SIG-M5 treated with dmso at 0.1 percent for 504 hours (cell line): ENCODE measurements at regions not wholly inside any gene's neighbourhood (a gene's known extent, or its start where the extent isn't known, plus 50 kb on each side); places are given as distances from the start of the nearest gene placed in this dataset.

Experiments
- DNase-seq: peaks from one replicate; lab custom pipeline; 2025; ENCODE audit not compliant: unreplicated experiment; lab: John Stamatoyannopoulos, UW

DNA sequence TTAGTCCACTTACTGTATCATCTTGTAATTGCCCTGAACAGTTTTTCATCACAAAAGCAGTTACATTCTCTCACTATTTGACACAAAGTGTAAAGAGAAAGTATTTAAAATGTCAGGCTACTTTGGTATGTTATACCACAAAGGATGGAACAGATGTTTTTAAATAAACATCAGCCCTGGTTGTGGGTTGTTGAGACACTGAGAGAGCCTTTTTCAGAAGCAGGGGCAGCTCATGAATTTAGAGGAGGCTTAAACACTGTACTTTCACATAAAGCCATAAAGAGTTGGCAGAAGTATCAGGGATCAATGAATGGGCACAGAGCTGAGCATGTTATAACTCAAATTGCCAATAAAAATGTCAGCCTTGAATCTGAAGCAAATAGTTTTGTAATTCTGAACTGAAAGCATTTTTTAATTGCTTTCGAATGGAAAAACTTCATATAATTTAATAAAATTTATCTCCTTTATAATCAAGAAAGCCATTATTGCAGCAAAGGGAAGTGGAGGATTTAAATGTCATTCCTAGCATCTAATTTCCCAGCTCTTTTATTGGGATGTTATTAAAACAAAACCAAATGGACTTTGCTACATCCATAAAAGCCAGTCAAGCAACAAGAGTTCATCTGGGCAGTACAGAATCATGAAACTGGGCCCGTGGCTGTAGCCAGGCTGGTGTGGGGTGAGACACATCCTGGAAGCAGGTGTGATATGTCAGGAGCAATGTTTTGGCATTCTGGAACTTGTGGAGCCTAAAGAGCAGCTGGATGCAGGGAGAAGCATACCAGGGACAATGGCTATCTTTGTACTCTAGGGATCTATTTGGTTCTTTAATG lies 95.1 kb upstream of the NT5C1B start:
- no peak for DNase-seq

DNA sequence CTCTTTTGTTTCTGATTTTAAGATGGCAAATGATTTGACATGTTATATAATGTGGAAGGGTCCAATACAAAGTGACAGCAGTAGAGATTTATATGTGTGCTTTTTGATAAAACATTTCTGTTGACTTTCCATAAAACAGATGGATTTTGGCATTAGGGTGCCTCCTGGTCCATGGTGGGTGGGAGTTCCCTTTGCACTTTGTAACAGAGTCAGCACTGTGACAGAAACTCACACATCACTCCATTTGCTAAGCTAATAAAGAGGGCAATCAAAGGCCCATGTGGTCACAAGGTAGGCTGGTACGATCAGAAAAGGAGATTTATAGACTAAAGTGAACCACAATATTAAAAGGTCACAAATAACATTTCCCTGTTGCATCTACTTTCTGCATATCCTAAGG lies 93.3 kb upstream of the NT5C1B start:
- no peak for DNase-seq

DNA sequence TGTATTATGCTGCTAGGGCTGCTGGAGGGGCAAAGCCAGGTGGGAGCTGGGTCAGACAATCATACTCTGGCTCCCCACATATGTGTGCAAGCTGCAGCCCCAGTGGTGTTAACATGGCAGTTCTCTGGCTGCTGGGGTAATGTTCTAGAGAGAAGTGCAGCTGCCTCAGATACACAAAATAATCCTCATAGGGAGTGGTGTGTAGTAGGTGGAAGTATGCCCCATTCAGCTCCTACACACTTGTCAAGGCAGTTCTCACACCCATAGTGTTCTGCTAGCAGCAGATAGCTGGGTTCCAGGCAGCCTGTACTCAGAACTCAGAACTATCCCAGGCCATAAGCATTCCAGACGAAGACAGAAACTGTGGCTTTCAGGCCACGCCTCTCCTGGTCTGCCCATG lies 87.9 kb upstream of the NT5C1B start:
- DNase-seq: no peak

DNA sequence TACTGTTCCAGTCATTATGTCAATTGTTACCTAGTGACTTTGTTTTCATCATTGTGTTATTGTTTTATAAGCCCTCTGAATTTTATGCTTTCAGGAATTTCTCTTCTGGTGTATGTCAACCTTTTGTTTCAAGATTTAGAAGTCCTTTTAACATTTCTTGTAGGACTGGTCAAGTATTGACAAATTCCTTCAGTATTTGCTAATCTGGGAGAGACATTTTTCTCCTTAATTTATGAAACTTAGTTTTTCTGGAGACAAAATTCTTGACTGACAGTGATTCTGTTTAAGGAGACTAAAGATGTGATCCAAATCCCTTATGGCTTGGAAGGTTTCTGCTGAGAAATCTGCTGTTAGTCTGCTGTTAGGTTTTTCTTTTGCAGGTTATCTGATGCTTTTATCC lies 84.9 kb upstream of the NT5C1B start:
- DNase-seq: no peak

DNA sequence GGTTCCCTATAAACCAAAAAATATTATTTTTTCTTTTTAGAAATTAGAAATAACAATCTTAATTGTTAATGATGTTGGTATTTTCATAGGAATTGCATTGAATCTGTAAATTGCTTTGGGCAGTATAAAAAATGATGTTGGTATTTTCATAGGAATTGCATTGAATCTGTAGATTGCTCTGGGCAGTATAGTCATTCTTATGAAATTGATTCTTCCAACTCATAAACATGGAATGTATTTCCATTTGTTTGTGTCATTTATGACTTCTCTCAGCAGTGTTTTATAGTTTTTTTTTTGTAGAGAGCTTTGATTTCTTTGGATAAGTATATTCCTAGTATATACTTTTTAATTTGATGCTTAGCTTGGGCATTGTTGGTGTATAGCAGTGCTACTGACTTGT lies 82.0 kb upstream of the NT5C1B start:
- no peak for DNase-seq

DNA sequence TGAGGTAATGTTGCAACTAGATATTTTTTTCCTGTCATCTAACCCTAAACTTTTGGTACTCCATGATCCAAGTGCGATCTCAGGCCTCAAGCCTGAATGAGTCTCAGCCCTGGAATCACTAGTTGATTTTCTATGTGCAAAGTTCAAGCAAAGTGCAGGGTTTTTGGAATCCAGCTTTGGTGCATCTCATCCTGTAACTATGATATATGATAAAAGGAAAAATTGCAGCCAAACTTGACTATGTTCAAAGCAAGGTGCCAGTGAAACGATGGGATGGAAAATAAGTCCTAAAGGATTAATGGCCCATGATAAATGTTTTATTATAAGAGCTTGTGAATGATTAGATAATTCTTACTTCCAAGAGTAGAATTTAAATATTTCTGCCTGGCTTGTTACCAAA lies 78.9 kb upstream of the NT5C1B start:
- no peak for DNase-seq

DNA sequence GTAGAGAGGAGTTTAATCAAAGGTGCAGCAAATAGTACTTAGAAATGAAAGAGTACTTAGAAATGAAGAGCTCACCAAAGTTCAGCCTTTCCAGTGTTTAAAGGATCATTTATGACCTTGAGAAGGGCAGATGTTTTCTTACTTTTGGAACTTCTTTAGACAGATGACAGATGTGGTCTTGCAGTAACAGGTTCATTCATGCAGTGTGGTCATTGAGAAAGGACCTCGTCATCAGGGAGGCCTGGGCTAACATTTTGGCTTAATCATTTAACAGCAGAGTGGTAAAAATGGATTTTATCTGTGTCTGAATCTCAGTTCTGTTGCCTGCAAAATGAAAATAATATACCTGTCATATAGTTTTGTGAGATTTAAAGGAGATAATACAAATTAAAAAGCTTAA lies 75.1 kb upstream of the NT5C1B start:
- DNase-seq: no peak

DNA sequence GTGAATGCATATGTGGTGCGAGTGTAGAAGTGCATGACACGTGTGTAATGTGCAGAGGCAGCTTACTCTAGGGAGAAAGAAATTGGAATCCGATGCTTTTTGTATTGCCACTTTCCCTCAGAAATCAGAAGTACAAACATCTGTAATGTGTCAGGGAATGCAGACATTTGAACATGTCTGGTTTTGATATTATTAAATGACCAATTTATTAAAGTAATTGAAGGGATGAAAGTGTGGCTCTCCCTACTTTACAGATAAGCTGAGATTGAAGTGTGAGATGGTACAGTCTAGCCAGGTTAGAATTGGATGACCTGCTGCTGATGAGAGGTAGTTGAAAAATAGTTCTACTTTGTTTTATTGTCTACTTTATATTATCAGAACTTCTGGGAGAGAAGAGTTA lies 74.5 kb upstream of the NT5C1B start:
- DNase-seq: no peak

DNA sequence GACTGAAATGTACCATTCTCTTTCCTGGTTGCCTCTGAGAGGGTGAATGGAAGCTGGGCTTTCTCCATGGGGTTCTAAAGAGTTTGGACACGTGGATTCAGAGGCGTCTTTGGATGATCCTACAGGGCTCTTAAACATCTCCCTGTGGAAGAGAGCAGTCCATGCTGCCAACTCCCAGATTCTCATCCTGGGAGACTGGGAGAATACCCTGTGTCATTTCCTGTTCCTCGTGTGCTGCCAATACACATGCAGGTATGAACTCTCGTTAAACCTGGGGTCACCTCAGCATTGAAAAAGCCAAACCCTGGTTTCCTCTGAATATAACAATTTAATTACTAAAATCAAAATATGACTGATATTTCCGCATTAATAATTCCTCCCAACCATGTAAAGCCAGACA lies 73.3 kb upstream of the NT5C1B start:
- DNase-seq: no peak

DNA sequence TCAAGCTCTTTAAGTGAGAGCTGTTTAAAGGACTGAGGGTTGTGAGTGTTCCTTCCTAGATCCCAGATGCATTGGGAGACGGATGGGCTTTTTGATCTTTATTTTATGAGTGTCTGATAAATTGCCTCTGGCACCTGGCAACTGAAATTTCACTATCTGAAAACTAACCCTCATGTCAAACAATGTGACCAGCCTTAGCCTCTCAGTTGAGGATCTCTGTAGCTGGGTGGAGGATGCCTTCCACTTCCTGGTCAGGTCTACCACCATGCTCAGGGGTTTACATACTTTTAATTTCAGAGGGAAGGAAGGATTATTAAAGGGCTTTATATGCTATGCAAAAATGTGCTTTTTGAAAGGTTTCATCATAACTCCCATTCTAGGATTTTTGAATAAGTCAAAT lies 70.5 kb upstream of the NT5C1B start:
- DNase-seq: no peak

DNA sequence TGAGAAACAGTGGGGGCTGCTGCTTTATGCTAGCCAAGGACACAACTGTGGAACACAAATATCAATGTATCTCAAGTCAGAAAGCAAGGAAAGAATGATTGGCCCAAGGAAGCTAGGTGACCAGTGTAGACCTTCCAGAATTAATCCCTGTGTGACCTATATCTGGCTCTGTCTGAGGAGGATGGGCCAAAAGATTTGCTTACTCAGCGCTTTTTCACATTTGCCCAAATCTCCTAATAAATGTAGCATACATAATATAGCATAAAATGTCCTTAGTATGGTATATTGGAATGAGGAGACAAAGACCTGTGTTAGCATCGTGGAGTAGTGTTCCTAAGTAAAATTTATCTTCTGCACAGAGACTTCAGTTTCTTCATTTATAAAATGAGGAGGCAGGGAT lies 66.7 kb upstream of the NT5C1B start:
- no peak for DNase-seq

DNA sequence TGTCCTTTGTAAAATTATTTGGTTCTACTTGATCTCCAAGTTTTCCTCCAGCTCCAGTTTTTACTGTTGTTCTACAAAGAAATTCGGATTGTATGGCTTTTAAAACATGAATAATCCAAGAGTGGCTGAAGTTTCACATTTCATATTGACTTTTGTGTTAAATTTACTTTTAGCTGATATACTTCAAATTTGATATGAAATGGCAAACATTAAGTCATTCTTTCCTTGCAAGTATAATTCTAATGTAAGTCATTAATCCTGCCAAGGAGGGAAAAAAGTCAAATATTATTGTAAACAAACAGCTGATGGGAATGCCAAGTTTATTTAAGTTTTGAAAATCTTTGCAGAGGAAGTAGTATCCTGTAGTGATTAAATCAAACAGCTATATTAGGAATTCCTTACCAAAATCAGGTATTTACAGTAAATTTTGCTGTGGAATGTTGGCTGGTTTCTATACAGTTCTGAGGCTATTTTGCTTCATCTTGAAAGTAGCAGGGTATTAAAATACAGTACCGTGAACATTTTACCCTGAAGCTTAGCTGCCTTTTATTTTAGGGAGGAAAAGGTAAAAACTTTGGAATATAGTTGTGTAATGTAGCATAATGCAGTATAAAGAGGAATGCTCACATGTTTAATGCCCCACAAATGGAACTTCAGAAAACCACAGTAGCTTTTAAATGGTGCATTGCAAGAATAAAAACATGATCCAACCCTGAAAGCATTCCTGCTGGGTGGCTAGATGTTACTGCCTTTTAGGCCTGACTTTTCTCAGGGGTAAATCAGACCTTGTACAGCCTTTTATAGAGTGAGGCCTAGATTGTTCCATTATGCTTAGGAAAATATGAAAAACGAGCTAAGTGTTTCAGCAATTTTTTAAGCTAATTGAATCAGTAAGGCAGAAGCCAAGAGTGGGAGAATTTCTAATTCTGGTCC lies 62.7 kb upstream of the NT5C1B start:
- no peak for DNase-seq

DNA sequence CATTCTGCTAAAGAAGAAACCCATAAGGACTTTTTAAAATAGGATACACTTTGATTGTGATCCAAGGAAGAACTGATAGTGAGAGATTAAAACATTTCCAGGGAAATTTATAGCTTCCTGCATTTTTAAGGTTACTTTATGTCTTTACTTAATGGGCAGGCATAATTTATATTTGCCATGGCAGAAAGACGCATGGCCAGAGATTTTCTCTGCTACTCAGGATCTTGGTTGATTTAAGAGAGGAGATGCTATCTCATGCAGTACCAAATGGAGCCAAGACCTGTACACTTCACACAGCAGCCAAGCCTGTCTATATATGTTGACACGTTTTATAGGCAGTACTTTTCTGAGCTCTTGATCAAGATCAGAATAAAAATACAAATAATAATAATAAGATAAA lies 60.9 kb upstream of the NT5C1B start:
- no peak for DNase-seq

DNA sequence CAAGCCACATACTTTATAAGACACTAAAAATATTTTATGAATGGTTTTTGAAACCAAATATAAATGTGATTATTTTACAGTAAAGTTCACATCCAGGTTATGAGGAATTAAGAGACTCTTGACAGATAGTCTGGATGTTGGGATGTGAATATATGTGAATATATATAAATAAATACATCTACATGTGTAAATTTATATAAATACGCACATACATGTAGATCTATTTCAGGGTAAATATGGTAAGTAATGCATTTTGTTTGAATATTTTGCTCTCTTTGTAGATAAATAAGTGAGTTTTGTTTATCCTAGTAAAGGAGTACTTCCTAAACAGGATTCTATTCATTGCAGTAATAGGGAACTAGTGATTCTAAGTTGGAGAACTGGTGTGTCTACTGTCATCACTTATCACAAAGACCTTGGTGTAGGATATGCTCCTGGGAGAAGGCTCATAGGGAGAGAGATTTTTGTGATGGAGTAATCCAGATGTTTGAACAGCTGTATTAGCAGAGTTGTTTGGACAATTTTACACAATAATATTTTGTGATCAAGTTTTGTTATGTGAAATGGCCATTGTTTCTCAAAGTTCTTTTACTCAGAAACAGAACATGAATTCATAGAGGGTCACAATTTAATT lies 60.2 kb upstream of the NT5C1B start:
- no peak for DNase-seq

DNA sequence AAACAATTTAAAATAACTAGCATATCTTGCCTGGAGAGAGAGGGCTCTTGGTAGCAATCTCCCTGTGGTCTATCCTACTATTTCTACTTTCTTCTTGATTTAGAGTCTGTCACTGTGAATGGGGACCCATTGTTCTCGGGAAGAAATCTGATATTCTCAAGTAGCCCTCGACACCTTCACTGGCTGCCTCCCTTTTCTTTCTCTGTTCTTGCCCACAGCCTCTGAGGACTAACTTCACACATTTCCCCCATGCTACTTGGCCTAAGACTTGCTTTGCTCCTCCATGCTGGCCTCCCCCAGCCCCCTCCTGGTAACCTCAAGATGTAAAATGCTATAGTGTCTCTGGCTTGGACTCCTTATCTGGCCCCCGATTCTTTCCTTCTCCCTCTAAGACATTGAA lies 58.8 kb upstream of the NT5C1B start:
- no peak for DNase-seq

DNA sequence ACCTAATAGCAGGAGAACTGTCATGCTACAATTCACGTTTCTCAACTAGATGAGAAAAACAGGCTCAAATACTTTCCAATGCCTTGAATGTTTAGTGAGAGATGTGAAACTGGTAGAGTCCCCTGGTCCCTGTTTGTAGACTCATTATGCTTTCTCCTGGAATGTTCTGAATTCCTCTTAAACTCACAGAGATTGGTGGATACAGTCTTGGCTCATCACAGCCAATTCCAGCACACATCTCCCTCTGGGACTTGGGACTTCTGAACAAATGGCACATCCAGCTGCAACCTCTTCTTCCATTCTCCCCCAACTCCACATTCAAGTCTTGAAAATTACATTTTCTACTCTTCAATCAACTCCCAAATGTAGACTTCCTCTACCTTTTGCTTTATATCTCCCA lies 58.4 kb upstream of the NT5C1B start:
- DNase-seq: no peak

DNA sequence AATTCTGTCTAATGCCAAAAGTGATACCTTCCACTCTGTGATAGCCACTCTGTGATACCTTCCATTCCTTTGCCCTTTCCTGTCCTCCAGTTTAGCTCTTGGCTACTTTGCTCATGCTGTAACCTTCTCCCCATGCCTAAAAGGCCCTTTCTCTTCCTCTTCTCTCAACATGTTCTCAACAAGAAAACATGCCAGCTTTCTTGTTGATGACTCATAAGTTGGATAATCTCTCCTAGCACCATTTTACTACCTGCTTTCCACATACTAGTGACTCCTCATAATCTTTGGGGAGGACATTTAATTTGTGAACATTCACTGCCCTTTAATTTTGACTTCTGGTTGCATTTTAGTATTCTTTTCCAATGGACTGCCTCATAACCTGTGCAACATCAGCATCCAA lies 55.9 kb upstream of the NT5C1B start:
- DNase-seq: no peak

DNA sequence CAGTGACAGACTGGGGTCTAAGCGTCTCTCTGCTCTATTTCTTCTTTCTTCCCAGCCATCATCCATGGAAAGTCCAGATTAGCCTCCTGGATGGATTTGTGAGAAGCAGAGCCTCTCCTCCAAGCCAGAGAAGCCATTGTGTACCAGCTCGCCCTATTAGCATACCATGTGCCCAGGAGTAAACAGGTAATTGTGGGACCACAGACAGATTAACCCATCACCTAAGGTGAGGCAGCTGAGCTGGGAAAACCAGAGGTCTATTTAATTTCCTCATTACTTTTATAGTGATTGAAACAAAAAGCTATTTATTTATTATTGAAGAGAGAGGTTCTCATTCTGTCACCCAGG lies 54.7 kb upstream of the NT5C1B start:
- no peak for DNase-seq

DNA sequence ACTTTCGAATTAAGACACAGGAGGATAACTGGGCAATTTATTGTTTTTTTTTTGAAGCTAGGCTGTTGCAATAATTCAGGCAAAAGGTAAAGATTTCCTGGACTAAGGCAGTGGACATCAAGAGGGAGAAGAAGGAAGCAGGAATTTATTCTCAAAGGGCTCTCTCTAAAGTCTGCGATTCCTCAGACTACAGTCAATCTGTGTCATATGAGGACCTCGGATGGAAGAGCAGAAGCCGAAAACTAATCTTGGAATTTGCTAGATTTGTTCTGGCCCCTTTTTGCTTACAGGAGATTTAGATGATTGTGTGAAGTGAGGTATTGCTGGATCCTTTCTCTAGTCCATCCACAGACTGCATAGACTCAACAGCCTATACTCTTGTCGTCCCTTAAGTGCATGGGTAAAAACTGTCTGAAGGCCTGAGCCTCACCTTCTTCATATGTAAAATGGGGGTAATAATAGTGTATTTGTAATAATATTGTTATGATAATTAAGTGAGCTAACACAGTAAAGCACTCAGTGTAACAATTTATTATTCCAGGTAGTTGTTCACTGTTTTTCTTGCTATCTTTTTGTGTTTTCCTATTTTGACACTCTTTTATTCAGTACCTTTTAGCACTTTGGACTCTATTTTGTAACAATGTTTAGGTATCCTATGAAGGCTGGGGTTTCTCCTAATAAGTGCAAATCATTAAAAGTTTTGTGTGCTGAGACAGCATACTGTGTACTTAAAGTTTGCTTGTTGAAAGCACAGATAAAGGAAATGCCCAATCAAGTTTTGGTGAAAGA lies 54.2 kb upstream of the NT5C1B start:
- no peak for DNase-seq

DNA sequence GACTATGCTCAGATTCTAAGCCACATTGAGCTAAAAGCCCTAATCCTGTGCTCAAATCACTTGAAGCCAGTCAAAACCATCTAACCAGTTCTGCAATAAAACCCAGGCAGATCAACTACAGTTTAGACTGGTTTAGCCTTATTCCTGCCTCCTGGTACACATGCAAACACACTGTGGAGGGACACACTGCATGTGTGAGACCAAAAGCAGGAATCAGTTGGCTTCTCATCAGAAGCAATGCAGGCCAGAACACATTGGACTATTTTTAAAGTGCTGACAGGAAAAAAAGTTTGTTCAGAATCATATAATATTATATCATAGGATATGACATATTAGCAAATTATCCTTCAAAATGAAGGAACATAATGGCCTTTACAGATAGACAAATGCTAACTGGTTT lies 52.5 kb upstream of the NT5C1B start:
- DNase-seq: no peak

DNA sequence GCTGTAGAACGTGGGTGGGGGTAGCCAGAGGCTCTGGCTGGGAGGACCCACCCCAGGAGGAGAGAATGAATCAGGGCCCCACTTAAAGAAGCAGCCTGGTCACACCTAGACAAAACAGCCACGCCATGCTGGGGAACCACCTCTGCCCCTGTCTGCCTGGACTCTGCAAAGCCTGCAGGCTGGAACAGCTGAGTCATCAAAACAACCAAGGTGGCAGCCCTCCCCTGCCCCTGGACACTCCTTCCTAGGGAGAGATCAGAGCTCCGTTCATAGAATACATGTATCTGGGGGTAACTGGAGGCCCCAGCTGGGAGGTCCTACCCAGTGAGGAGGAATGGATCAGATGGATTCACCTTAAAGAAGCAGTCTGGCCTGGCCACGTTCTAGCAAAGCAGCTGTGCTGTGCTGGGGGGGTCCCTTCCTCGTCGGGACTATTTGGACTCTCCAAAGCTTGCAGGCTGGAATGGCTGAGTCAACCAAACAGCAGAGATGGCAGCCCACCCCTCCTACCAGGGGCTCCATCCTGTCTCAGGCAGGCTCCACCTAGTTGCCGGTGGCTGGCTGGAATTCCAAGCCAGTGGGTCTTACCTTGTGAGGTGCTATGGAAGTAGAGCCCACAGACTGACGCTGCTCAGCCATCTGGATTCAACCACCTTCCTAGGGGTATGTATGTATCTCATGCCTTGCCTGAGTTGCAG lies 50.5 kb upstream of the NT5C1B start:
- no peak for DNase-seq
